Ovary (tissue), 7 donors: ENCODE measurements at regions not wholly inside any gene's neighbourhood (a gene's known extent, or its start where the extent isn't known, plus 50 kb on each side); places are given as distances from the start of the nearest gene placed in this dataset.

ENCODE experiments used
- DNase-seq, 5 donors: peaks; one replicate each; pipeline ENCODE4 v3.0.0-alpha.2; 2019 to 2020
- H3K27ac ChIP-seq, 2 donors: fragments of 200-600 bp; one replicate each; pipeline versions ENCODE4 v1.5.1 to v1.8.0; 2019 to 2022
- H3K27me3 ChIP-seq: fragments of 200-600 bp; one replicate; pipeline ENCODE4 v1.8.0; 2022
- H3K36me3 ChIP-seq: fragments of 200-600 bp; sonication (generic); one replicate; pipeline ENCODE4 v1.5.1; 2019
- H3K4me1 ChIP-seq: one replicate; pipeline ENCODE4 v1.8.1; 2013; ENCODE audit warnings: mild to moderate bottlenecking, moderate library complexity; ENCODE audit not compliant: insufficient read depth
- H3K4me3 ChIP-seq: fragments of 200-600 bp; sonication (generic); one replicate; pipeline ENCODE4 v1.5.1; 2017
- H3K9me3 ChIP-seq, 2 donors: fragments of 200-600 bp in 1 of 2; sonication (generic) in 1 of 2; one replicate each; pipeline versions ENCODE4 v1.5.1 to v1.8.1; 2013 to 2019; ENCODE audit warnings: mild to moderate bottlenecking in 1 of 2, moderate library complexity in 1 of 2
- EP300 ChIP-seq: sonication (generic); formaldehyde crosslinking; IDR thresholded peaks from one replicate; pipeline ENCODE4 v1.6.1; 2017; ENCODE audit warnings: antibody characterized with exemption
- POLR2A ChIP-seq: fragments of 450-650 bp; IDR thresholded peaks from one replicate; pipeline ENCODE4 v1.6.1; 2017; ENCODE audit warnings: antibody characterized with exemption, mild to moderate bottlenecking, moderate library complexity
- WGBS, 3 donors: extraction: QIAGEN DNeasy Blood & Tissue Kit in 1 of 3; methylation state at CpG; one replicate each; pipeline versions ENCODE4 v1.1.5 to v1.1.7; 2013 to 2017; 5-methylcytosine and 5-hydroxymethylcytosine counted together
- intact Hi-C, 4 donors: fragments of 100-400 bp; cut with DNase I; formaldehyde crosslinking; loops; one replicate each; pipeline versions ENCODE4 v1.11.0 to v1.15.1; 2022 to 2023
- TF ChIP-seq, protein P1 (sequence below), 3 donors: fragments of 450-650 bp in 2 of 3; fragments of 200-600 bp in 1 of 3; IDR thresholded peaks; one replicate each; pipeline versions ENCODE4 v1.5.1 to v1.8.0; 2016 to 2022; ENCODE audit warnings: antibody characterized with exemption in 3 of 3, mild to moderate bottlenecking in 1 of 3
- donor health status: DM: no; HTN: no; CAD: no; lungs with moderate emphysema.
- donor health status: DM: no; HTN: no; CAD: no.
- donor health status: Bipolar disorder and iron deficiency.
- donor health status: DM: no; HTN: no; CAD: no.
- donor health status: DM: yes; HTN: yes; CAD: no.

GRCh38 chr12:43066471-43066870 lies 476.9 kb upstream of the PRICKLE1 start:
- H3K4me3 ChIP-seq = no peak overlapping the region
- TF ChIP-seq, protein P1, sequence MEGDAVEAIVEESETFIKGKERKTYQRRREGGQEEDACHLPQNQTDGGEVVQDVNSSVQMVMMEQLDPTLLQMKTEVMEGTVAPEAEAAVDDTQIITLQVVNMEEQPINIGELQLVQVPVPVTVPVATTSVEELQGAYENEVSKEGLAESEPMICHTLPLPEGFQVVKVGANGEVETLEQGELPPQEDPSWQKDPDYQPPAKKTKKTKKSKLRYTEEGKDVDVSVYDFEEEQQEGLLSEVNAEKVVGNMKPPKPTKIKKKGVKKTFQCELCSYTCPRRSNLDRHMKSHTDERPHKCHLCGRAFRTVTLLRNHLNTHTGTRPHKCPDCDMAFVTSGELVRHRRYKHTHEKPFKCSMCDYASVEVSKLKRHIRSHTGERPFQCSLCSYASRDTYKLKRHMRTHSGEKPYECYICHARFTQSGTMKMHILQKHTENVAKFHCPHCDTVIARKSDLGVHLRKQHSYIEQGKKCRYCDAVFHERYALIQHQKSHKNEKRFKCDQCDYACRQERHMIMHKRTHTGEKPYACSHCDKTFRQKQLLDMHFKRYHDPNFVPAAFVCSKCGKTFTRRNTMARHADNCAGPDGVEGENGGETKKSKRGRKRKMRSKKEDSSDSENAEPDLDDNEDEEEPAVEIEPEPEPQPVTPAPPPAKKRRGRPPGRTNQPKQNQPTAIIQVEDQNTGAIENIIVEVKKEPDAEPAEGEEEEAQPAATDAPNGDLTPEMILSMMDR (IDR thresholded peaks at IDR 0.05) = no peak
- TF ChIP-seq POLR2A (no peak), EP300 (no peak)
- H3K27me3 ChIP-seq = no peaks in the 10 kb centered on the region
- no peak for DNase-seq
- WGBS, 3 donors = 88 to 97% (median 96%) methylated on average over 2 of the region's 2 CpGs
- intact Hi-C loops = no loop called here
- H3K4me1 ChIP-seq = no peaks in the 10 kb centered on the region
- H3K36me3 ChIP-seq = no peaks in the 10 kb centered on the region
- H3K9me3 ChIP-seq = no peaks in the 10 kb centered on the region
- no peak overlapping the region for H3K27ac ChIP-seq

- no peaks in the 10 kb centered on the region for H3K9me3 ChIP-seq
- no peaks in the 10 kb centered on the region for H3K36me3 ChIP-seq
- intact Hi-C loops = no loop called here
- TF ChIP-seq EP300 = no peak
- TF ChIP-seq, protein P1 (IDR thresholded peaks at IDR 0.05) = no peak
- TF ChIP-seq POLR2A = no peak
- no peaks in the 10 kb centered on the region for H3K27me3 ChIP-seq
- no peak overlapping the region for H3K27ac ChIP-seq
- no peak for DNase-seq
- no peak overlapping the region for H3K4me3 ChIP-seq
- H3K4me1 ChIP-seq = no peaks in the 10 kb centered on the region
- 38 to 53% (median 41%) methylated on average over 3 of the region's 3 CpGs for WGBS, 3 donors
Measured at GRCh38 chr12:43063650-43064049, 474.1 kb upstream of the PRICKLE1 start.

GRCh38 chr12:43062201-43062895 lies 472.8 kb upstream of the PRICKLE1 start:
- no peak overlapping the region for H3K27ac ChIP-seq
- intact Hi-C loops = no loop called here
- no peaks in the 10 kb centered on the region for H3K9me3 ChIP-seq
- TF ChIP-seq EP300 (no peak), POLR2A (no peak)
- TF ChIP-seq, protein P1 (IDR thresholded peaks at IDR 0.05) = no peak
- H3K36me3 ChIP-seq = no peaks in the 10 kb centered on the region
- H3K4me3 ChIP-seq = no peak overlapping the region
- H3K4me1 ChIP-seq = no peaks in the 10 kb centered on the region
- WGBS, 3 donors = 93 to 97% (median 96%) methylated on average over 1 of the region's 1 CpG
- H3K27me3 ChIP-seq = no peaks in the 10 kb centered on the region
- no peak for DNase-seq

DNA sequence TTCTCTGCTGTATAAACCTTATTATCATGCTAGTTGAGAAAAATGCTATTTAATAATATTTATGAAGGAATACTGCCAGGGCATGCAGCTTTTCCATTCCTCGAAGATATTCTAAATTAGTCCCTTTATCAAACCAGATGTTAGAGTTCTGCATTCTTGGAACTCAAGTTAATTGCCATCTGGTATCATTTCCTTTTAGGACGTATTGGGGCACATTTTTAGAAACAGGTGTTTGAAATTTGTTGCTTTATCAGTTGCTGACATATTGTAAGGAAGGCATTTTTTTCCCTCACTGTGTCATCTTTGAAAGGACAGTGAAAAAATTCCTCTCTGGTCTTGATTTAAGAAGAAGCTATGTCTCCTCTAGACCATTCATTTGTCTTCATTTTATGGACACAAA lies 471.2 kb upstream of the PRICKLE1 start:
- no peaks in the 10 kb centered on the region for H3K27me3 ChIP-seq
- intact Hi-C loops = no loop called here
- TF ChIP-seq, protein P1 (IDR thresholded peaks at IDR 0.05) = no peak
- TF ChIP-seq POLR2A = no peak
- no peak for TF ChIP-seq EP300
- no peaks in the 10 kb centered on the region for H3K9me3 ChIP-seq
- no peak overlapping the region for H3K27ac ChIP-seq
- no peaks in the 10 kb centered on the region for H3K36me3 ChIP-seq
- DNase-seq = no peak
- no peak overlapping the region for H3K4me3 ChIP-seq
- no peaks in the 10 kb centered on the region for H3K4me1 ChIP-seq
- 2 to 3% (median 2%) methylated on average over 2 of the region's 2 CpGs for WGBS, 3 donors
